A673 (cell line): ENCODE measurements at regions not wholly inside any gene's neighbourhood (a gene's known extent, or its start where the extent isn't known, plus 50 kb on each side); places are given as distances from the start of the nearest gene placed in this dataset.
"Not testable (repeated sequence)": the region's sequence is repeated elsewhere in the genome, so short reads cannot be mapped to it uniquely, and the experiment has no call there.

ENCODE experiments used
- BruUV-seq: library from RNA; stranded (reverse); fragments of 400-500 nt; replicated peaks from 2 replicates; lab custom pipeline; 2021; lab: Mats Ljungman, UMichigan
- CTCF ChIA-PET: fragments of 300-600 bp; sonication (Branson Sonifier 250); formaldehyde crosslinking; loops from one replicate; lab custom pipeline; 2022; ENCODE audit warnings: antibody characterized with exemption; lab: Charles Lee
- POLR2A ChIA-PET: fragments of 300-600 bp; sonication (Branson Sonifier 250); formaldehyde crosslinking; loops from one replicate; lab custom pipeline; 2022; ENCODE audit warnings: antibody characterized with exemption; ENCODE audit not compliant: low non-redundant PET; lab: Charles Lee
- DNase-seq: peaks from one replicate; pipeline ENCODE4 v3.0.0-alpha.2; 2015; ENCODE audit warnings: low spot score
- H3K27ac ChIP-seq: fragments of 200-600 bp; sonication (generic); 2 replicates; pipeline ENCODE4 v1.5.1; 2016; ENCODE audit warnings: mixed run types, low read depth, mild to moderate bottlenecking, mixed read lengths, antibody characterized with exemption, low read length; ENCODE audit not compliant: poor library complexity, severe bottlenecking
- H3K27me3 ChIP-seq: fragments of 200-600 bp; sonication (generic); replicated peaks from 2 replicates; pipeline ENCODE4 v1.6.1; 2017; ENCODE audit warnings: mixed run types, low read depth, mild to moderate bottlenecking, mixed read lengths, antibody characterized with exemption, low read length; ENCODE audit not compliant: insufficient read depth, poor library complexity
- H3K36me3 ChIP-seq: fragments of 200-600 bp; sonication (generic); 2 replicates; pipeline ENCODE4 v1.6.1; 2016; ENCODE audit warnings: mixed run types, mild to moderate bottlenecking, mixed read lengths, antibody characterized with exemption, low read length; ENCODE audit not compliant: insufficient read depth, poor library complexity, severe bottlenecking
- H3K4me1 ChIP-seq: fragments of 200-600 bp; sonication (generic); 2 replicates; pipeline ENCODE4 v1.6.1; 2017; ENCODE audit warnings: mixed run types, mild to moderate bottlenecking, mixed read lengths, antibody characterized with exemption, low read length; ENCODE audit not compliant: insufficient read depth, poor library complexity, severe bottlenecking
- H3K4me3 ChIP-seq: fragments of 200-600 bp; sonication (generic); 2 replicates; pipeline ENCODE4 v1.5.1; 2016; ENCODE audit warnings: low read depth, mixed run types, mild to moderate bottlenecking, mixed read lengths, low read length; ENCODE audit not compliant: poor library complexity, severe bottlenecking
- H3K9me3 ChIP-seq: fragments of 200-600 bp; sonication (generic); 2 replicates; pipeline ENCODE4 v1.6.1; 2016; ENCODE audit warnings: mixed run types, low read depth, mild to moderate bottlenecking, mixed read lengths, antibody characterized with exemption, low read length; ENCODE audit not compliant: poor library complexity, severe bottlenecking
- intact Hi-C: fragments of 100-400 bp; cut with micrococcal nuclease; formaldehyde crosslinking; loops from one replicate; pipeline ENCODE4 v1.10.0; 2022; ENCODE audit not compliant: unreplicated experiment

GRCh38 chr5:62240494-62240893 lies 65.5 kb upstream of the KIF2A start:
- H3K9me3 ChIP-seq, DNase-seq, H3K4me1 ChIP-seq, H3K36me3 ChIP-seq, H3K27ac ChIP-seq, POLR2A ChIA-PET, H3K4me3 ChIP-seq, BruUV-seq, intact Hi-C loops, H3K27me3 ChIP-seq, CTCF ChIA-PET: not testable (repeated sequence)

GRCh38 chr5:62242000-62242399 lies 64.0 kb upstream of the KIF2A start:
- intact Hi-C loops, CTCF ChIA-PET: not testable (repeated sequence)

GRCh38 chr5:62243046-62243445 lies 63.0 kb upstream of the KIF2A start:
- CTCF ChIA-PET, H3K27ac ChIP-seq, H3K4me3 ChIP-seq, H3K36me3 ChIP-seq, intact Hi-C loops, H3K9me3 ChIP-seq, H3K27me3 ChIP-seq, BruUV-seq, DNase-seq, H3K4me1 ChIP-seq, POLR2A ChIA-PET: not testable (repeated sequence)

More at GRCh38 chr5:62242000-62242399, 64.0 kb upstream of the KIF2A start:
- H3K36me3 ChIP-seq, BruUV-seq, H3K4me1 ChIP-seq, POLR2A ChIA-PET, H3K27ac ChIP-seq, H3K4me3 ChIP-seq, DNase-seq, H3K27me3 ChIP-seq, H3K9me3 ChIP-seq: not testable (repeated sequence)

- BruUV-seq, H3K27ac ChIP-seq, CTCF ChIA-PET: not testable (repeated sequence)
Observed at GRCh38 chr5:62248192-62248591, 57.8 kb upstream of the KIF2A start.

GRCh38 chr5:62250085-62250484 lies 55.9 kb upstream of the KIF2A start:
- H3K27me3 ChIP-seq, BruUV-seq, H3K36me3 ChIP-seq, H3K27ac ChIP-seq, DNase-seq, intact Hi-C loops, H3K4me3 ChIP-seq, POLR2A ChIA-PET, H3K4me1 ChIP-seq, CTCF ChIA-PET, H3K9me3 ChIP-seq: not testable (repeated sequence)

More at GRCh38 chr5:62248192-62248591, 57.8 kb upstream of the KIF2A start:
- H3K4me1 ChIP-seq, DNase-seq, H3K9me3 ChIP-seq, POLR2A ChIA-PET, H3K27me3 ChIP-seq, intact Hi-C loops, H3K36me3 ChIP-seq, H3K4me3 ChIP-seq: not testable (repeated sequence)

GRCh38 chr5:62250919-62251318 lies 55.1 kb upstream of the KIF2A start:
- H3K4me1 ChIP-seq, DNase-seq, POLR2A ChIA-PET, CTCF ChIA-PET, intact Hi-C loops, H3K4me3 ChIP-seq, BruUV-seq, H3K9me3 ChIP-seq, H3K36me3 ChIP-seq, H3K27me3 ChIP-seq, H3K27ac ChIP-seq: not testable (repeated sequence)

- intact Hi-C loops, CTCF ChIA-PET, DNase-seq, H3K27me3 ChIP-seq, BruUV-seq, H3K27ac ChIP-seq, H3K36me3 ChIP-seq, POLR2A ChIA-PET, H3K4me3 ChIP-seq, H3K9me3 ChIP-seq: not testable (repeated sequence)
- H3K4me1 ChIP-seq, result peaks cover 19% of the 10 kb centered on the region
Observed at GRCh38 chr5:62252519-62252918, 53.5 kb upstream of the KIF2A start.

- CTCF ChIA-PET, H3K36me3 ChIP-seq, H3K9me3 ChIP-seq, H3K4me3 ChIP-seq, POLR2A ChIA-PET, intact Hi-C loops, BruUV-seq, DNase-seq, H3K27me3 ChIP-seq: not testable (repeated sequence)
- Histone ChIP-seq H3K4me1 (peaks cover 25% of the 10 kb centered on the region), H3K27ac (peak overlapping the region; percentile 82)
Observed at GRCh38 chr5:62255551-62255950, 50.5 kb upstream of the KIF2A start.
